SKM-1 (cell line): ENCODE measurements at regions not wholly inside any gene's neighbourhood (a gene's known extent, or its start where the extent isn't known, plus 50 kb on each side); places are given as distances from the start of the nearest gene placed in this dataset.

Source experiments
- DNase-seq: peaks from one replicate; lab custom pipeline; 2025; ENCODE audit not compliant: unreplicated experiment; lab: John Stamatoyannopoulos, UW

- no peak for DNase-seq
Measured at GRCh38 chr4:189463734-189464133, 476.9 kb upstream of the FRG1 start.

DNA sequence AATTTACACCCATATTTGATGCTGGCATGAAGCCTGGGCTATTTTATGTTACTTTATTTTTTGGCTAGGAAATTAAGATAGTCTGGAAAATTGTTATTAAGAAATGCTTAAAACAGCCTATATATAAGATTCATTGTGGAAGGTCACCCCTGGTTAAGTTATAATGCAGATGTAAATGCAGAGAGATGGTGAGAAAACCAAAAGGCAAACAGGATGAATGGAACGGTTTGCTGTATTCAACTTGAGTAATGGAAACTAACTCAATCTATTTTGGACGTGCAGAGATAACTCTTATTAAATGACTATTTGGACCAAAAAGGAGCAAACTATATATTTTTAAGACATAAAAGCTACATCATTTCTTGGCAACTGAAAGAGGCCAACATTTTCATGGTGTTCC lies 446.3 kb upstream of the FRG1 start:
- no peak for DNase-seq

DNA sequence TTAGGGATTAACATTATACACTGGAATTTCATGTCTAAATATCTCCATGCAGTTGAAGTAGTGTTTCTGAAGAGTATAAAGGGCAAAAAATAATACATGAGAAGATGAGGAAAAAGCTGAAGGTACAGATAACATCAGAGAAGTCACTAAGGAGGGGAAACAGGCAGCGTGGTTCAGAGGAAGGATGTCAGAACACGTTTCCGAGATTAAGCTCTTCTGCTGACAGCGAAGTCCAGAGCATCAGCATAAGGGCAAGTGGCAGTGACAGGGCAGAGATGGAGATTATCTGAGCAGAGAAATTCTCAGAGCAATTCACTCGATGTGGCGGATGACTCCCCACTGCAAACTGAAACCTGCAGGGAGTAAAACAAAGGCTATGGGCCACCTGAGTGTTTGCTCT lies 443.2 kb upstream of the FRG1 start:
- no peak for DNase-seq

GRCh38 chr4:189497996-189498395 lies 442.7 kb upstream of the FRG1 start:
- DNase-seq: no peak

GRCh38 chr4:189498457-189498856 lies 442.2 kb upstream of the FRG1 start:
- no peak for DNase-seq

GRCh38 chr4:189499696-189500095 lies 441.0 kb upstream of the FRG1 start:
- DNase-seq: no peak

DNA sequence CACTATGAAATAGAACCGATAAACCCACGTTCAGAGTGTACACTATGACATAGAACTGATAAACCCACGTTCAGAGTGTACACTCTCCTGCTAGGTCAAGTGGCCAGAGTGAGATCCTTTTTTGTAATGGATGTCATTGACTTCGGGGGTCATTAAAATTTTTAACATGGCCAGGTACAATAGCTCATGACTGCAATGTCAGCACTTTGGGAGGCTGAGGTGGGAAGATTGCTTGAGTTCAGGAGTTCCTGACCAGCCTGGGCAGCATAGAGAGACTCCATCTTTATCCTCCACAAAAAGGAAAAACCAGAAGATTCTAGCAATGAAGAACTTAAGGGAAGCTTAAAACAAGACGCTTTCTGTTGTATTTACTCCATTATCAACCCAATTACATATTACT lies 439.7 kb upstream of the FRG1 start:
- DNase-seq: no peak

DNA sequence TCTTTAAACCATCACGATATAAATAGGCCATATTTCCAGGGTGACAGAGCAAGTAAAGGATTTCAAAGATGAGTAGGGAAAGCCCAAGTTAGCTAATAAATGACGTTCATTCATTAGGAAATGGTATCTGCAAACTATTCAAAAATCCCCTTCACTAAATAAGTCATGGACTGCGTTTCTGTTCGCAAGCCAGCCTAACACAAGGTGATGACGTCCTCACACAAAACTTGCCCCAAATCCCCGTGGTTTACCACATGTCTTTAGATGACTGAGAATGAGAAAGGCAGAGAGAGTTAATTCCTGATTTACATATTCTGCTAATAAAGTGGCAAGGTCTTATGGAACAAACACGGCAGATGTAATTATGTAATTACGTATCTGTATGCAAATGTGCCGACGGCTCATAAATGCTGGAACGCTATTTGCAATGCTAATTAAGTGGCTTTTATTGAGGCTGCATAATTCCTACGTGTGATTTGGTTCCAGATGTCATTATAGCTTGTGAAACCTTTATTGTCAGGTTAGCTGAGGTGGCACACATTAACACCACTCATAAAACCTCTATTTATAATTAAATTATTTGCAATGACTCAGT lies 437.7 kb upstream of the FRG1 start:
- DNase-seq: no peak

DNA sequence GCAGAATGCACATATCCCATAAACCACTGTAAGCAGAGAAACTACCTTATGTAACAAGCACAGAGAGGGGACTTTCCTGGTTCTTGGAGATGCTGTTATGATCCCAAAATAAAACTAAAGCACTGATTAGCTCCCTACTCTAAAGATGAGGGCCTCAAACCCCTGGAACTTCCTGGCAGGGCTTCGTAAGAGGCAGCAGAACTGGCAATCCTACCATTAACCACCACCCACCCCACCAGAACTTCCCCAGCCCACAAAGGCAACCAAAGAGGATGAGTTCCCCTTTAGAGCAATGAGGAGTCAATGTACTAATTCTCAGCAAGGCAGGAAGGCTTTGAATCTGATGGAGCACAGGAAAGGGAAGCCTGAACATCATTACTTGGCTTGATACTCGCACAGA lies 436.5 kb upstream of the FRG1 start:
- no peak for DNase-seq

GRCh38 chr4:189505380-189505779 lies 435.3 kb upstream of the FRG1 start:
- no peak for DNase-seq

- DNase-seq: no peak
Measured at GRCh38 chr4:189506080-189506479, 434.6 kb upstream of the FRG1 start.

DNA sequence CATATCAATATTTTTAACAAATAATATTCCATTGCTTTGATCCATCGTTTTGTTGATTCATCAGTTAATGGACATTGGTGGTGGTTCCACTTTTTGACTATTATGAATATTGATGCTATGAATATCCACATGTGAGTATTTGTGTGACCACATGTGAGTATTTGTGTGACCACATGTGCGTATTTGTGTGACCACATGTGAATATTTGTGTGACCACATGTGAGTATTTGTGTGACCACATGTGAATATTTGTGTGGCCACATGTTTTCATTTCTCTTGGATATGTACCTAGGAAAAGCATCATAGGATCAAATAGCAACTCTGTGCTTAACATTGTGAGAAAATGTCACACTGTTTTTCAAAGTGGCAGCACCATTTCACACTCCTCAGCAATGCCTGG lies 433.6 kb upstream of the FRG1 start:
- DNase-seq: no peak

- DNase-seq: no peak
Measured at GRCh38 chr4:189510601-189511000, 430.1 kb upstream of the FRG1 start.

DNA sequence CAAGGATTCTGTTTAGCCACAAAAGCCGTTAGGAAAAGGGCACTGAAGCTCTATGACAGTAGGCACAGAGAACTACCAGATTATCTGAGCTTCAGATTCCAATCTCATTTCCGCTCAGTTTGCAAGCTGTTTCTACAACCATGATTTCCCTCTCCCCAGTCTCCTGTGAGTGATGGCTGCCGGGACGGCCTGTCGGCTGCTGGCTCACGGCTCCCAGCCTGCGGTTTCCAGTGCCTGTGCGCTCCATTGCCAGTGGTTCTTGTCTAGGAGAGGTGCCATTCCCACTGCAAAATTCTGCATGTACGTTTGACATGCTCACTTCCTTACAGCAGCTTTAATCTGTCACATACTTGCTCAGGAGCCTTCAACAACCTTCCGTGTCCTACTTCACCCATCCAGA lies 429.1 kb upstream of the FRG1 start:
- no peak for DNase-seq

DNA sequence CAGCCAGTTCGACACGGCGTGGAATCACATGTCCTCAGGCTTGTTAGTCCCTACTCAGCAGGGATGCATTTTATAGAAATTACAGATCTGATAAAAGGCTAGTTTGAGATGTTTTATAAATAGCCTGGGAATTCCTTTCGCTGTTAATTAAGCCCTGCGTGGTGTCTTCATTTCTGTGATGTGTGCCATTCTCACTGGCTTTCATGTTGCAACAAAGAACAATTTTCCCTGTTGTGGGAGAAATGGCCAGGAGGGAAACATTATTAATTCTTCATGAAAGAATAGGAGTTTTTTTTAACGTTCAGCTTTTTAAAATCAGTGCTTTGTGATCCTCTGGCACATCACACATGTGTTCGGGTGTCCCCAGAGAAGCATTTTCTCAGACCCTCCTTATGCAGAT lies 427.3 kb upstream of the FRG1 start:
- no peak for DNase-seq

DNA sequence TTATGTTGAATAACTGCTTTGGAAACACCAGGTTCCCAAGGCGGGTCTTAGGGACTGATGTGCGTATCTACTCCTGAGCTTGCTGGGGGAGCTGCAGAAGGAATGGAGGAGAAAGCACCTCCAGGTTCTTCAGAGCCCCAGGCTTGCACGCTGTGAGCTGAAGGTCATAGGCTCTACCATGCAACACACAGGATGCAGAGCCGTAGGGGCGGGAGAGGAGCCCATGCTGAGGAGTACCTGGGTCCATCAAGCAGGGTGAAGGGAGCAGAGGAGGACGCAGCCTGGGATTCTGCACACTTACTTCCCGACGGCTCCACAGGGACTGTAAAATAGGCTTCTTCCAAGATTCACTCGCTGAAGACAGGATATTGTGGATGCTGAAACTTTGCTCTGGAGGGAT lies 426.5 kb upstream of the FRG1 start:
- DNase-seq: no peak

DNA sequence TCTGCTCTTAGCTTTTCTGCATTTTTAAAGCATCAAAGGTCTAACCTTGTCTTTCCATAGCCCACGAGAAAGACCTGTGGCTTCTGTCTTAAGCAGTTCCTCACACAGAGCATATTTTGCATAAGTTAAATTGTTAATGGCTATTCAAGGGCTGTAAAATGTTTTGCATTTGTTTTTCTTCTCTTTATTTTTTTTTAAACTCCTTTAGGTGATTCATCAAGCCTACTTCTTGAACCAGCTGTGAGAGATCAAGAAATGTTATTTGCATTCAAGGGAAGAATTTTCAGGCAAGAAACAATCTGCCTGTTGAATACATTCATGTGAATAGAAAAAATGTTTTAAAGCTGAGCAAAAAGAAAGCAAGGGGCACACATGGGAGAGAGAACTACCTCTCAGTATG lies 423.8 kb upstream of the FRG1 start:
- DNase-seq: no peak

DNA sequence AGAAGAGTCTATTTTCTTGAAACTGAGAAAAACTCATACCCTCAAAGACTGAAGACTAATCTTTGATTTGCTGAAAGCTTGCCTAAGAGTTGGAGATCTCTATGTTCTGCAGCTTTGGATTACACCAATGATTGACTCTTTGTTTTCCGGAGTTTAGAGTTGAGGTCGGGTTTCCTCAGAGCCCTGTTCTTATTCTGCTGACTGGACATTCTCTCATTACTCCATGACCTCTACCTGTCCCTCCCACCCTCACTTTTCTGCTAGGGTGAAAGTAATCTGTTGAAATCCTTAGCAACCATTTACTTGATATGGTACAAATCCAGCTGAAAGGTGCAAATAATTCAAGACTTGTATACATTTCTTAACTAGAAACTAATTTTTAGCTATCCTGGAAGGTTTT lies 421.5 kb upstream of the FRG1 start:
- DNase-seq: no peak

DNA sequence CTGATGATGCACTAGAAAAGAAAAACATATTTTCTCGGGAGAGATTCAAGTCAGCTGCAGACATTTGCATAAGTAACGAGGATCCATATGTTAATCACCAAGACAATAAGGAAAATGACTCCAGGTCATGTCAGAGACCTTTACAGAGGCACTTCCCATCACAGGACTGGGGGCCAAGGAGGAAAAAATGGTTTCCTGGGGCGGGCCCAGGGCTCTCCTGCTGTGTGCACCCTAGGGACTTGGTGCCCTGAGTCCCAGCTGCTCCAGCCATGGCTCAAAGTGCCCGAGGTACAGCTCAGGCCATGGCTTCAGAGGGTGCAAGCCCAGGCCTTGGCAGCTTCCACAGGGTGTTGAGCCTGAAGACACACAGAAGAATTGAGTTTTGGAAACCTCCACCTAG lies 415.4 kb upstream of the FRG1 start:
- DNase-seq: no peak

- DNase-seq: no peak
Measured at GRCh38 chr4:189530848-189531247, 409.8 kb upstream of the FRG1 start.

- no peak for DNase-seq
Measured at GRCh38 chr4:189533603-189534002, 407.1 kb upstream of the FRG1 start.

- no peak for DNase-seq
Measured at GRCh38 chr4:189547559-189547958, 393.1 kb upstream of the FRG1 start.

GRCh38 chr4:189548484-189549125 lies 392.1 kb upstream of the FRG1 start:
- no peak for DNase-seq
